D721Med (cell line): ENCODE measurements at regions not wholly inside any gene's neighbourhood (a gene's known extent, or its start where the extent isn't known, plus 50 kb on each side); places are given as distances from the start of the nearest gene placed in this dataset.

Source experiments
- DNase-seq: peaks from one replicate; pipeline ENCODE4 v3.0.0; 2011; ENCODE audit warnings: low spot score; ENCODE audit not compliant: insufficient read length
- FAIRE-seq: peaks from 2 replicates; lab custom pipeline; 2011; peaks lifted over from hg19 to GRCh38; lab: Jason Lieb, UNC
- TF ChIP-seq, protein P1 (sequence below): IDR thresholded peaks from 2 replicates; pipeline ENCODE4 v1.5.1; 2012; ENCODE audit warnings: mild to moderate bottlenecking, control low read depth; ENCODE audit not compliant: insufficient read depth; ENCODE audit errors: missing control alignments

- no peak for FAIRE-seq
- DNase-seq: no peak
- TF ChIP-seq, protein P1, sequence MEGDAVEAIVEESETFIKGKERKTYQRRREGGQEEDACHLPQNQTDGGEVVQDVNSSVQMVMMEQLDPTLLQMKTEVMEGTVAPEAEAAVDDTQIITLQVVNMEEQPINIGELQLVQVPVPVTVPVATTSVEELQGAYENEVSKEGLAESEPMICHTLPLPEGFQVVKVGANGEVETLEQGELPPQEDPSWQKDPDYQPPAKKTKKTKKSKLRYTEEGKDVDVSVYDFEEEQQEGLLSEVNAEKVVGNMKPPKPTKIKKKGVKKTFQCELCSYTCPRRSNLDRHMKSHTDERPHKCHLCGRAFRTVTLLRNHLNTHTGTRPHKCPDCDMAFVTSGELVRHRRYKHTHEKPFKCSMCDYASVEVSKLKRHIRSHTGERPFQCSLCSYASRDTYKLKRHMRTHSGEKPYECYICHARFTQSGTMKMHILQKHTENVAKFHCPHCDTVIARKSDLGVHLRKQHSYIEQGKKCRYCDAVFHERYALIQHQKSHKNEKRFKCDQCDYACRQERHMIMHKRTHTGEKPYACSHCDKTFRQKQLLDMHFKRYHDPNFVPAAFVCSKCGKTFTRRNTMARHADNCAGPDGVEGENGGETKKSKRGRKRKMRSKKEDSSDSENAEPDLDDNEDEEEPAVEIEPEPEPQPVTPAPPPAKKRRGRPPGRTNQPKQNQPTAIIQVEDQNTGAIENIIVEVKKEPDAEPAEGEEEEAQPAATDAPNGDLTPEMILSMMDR: no peak
Measured at GRCh38 chr17:33908363-33909064, 346.6 kb upstream of the CCL2 start.

DNA sequence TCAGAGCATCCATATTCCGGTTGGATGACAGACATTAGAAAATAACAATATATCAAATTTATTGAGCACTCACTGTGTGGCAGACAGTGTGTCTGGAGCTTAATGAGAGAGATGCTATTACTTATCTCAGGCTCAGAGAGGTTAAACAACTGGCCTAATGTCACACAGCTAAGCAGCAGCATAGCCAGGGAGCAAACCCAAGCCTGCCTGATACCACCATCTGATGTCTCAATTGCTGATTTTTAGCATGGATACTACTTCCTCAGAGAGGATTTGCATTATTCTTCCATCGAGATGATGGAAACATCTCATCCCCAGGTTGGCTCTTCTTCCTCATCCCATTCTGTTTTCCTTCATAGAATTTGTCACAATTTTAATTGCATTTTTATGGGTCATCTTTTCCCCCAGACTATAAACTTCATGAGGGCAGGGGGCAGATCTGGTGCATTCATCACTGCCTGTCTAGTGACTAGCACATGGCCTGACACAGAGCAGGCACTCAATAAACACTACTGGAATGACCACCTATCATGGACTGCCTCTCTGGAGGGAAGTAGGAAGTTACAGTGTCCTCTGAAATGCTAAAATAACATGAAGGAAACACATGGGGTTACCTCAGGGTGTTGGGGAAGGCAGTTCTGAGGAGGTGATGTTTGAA is 344.8 kb upstream of the CCL2 start:
- DNase-seq (no peak), FAIRE-seq (no peak)
- TF ChIP-seq, protein P1: no peak

GRCh38 chr17:33914125-33914524 is 341.0 kb upstream of the CCL2 start:
- FAIRE-seq (no peak), DNase-seq (no peak)
- TF ChIP-seq, protein P1: no peak

DNA sequence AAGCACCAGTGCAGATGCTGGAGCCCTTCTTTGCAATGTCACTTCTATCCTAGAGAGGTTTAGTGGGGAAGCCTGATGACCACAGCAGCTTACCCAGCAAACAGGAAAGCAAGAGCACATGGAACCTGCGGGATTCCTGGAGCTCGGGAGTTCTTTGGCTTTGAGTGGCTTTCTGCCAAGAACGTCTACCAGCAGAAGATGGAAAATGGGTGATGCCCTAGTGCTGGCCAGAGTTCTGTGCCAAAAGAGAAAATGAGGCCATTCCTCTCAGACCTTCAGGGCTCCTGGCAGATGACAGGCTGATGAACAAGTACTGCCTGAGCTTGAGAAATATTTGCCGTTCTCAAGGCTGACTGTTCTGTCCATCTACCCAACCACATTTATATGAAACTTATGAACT is 332.1 kb upstream of the CCL2 start:
- TF ChIP-seq, protein P1: no peak
- FAIRE-seq (no peak), DNase-seq (no peak)

GRCh38 chr17:33924104-33924503 is 331.0 kb upstream of the CCL2 start:
- FAIRE-seq: no peak
- TF ChIP-seq, protein P1: no peak
- DNase-seq: no peak

- DNase-seq (no peak), FAIRE-seq (no peak)
- TF ChIP-seq, protein P1: no peak
Measured at GRCh38 chr17:33925649-33926048, 329.4 kb upstream of the CCL2 start.

GRCh38 chr17:33927732-33928133 is 327.4 kb upstream of the CCL2 start:
- FAIRE-seq (no peak), DNase-seq (no peak)

More at GRCh38 chr17:33927732-33928133, 327.4 kb upstream of the CCL2 start:
- TF ChIP-seq, protein P1: peak; percentile 99
